Common myeloid progenitor, CD34-positive (primary cell): ENCODE measurements at regions not wholly inside any gene's neighbourhood (a gene's known extent, or its start where the extent isn't known, plus 50 kb on each side); places are given as distances from the start of the nearest gene placed in this dataset.

ENCODE experiments used
- CTCF ChIA-PET: fragments of 350-600 bp; sonication (Branson Sonifier 250); formaldehyde crosslinking; loops from one replicate; lab custom pipeline; 2021; ENCODE audit warnings: antibody characterized with exemption; lab: Charles Lee
- POLR2A ChIA-PET: fragments of 350-600 bp; sonication (Branson Sonifier 250); formaldehyde crosslinking; loops from one replicate; lab custom pipeline; 2021; ENCODE audit warnings: antibody characterized with exemption; lab: Charles Lee
- DNase-seq, 3 donors: peaks; one replicate each; pipeline versions ENCODE4 v3.0.0 to v3.0.0-alpha.2; 2013
- H3K27ac ChIP-seq, 2 experiments: 1 replicate in 1 of 2; 2 replicates in 1 of 2; pipeline ENCODE4 v1.7.0; 2013; ENCODE audit warnings: inconsistent platforms in 2 of 2, low read length in 2 of 2, mild to moderate bottlenecking in 2 of 2, low read depth in 1 of 2, moderate library complexity in 1 of 2; ENCODE audit not compliant: severe bottlenecking in 2 of 2, insufficient read depth in 1 of 2, poor library complexity in 1 of 2
- H3K27me3 ChIP-seq, 5 experiments: replicated peaks in 2 of 5; 1 replicate in 3 of 5; 2 replicates in 2 of 5; pipeline versions ENCODE4 v1.6.1 to v1.7.0; 2013; ENCODE audit warnings: low read length in 4 of 5, mild to moderate bottlenecking in 2 of 5, moderate library complexity in 2 of 5, inconsistent platforms in 1 of 5; ENCODE audit not compliant: insufficient read depth in 5 of 5, control insufficient read depth in 4 of 5
- H3K36me3 ChIP-seq, 4 experiments: 1 replicate in 2 of 4; 2 replicates in 2 of 4; pipeline versions ENCODE4 v1.6.1 to v1.7.0; 2013; ENCODE audit warnings: low read length in 3 of 4, control low read depth in 1 of 4, mild to moderate bottlenecking in 1 of 4; ENCODE audit not compliant: control insufficient read depth in 4 of 4, insufficient read depth in 4 of 4
- H3K4me1 ChIP-seq, 4 experiments: 1 replicate in 3 of 4; 2 replicates in 1 of 4; pipeline versions ENCODE4 v1.6.1 to v1.7.1; 2013; ENCODE audit warnings: low read length in 3 of 4, mild to moderate bottlenecking in 3 of 4, control low read depth in 1 of 4, inconsistent platforms in 1 of 4, moderate library complexity in 1 of 4; ENCODE audit not compliant: control insufficient read depth in 4 of 4, insufficient read depth in 4 of 4; ENCODE audit errors: control extremely low read depth in 1 of 4
- H3K4me3 ChIP-seq, 7 experiments: 1 replicate in 4 of 7; 2 replicates in 3 of 7; pipeline versions ENCODE4 v1.5.1 to v1.7.0; 2013; ENCODE audit warnings: mild to moderate bottlenecking in 7 of 7, low read length in 6 of 7, moderate library complexity in 6 of 7, inconsistent platforms in 2 of 7, low read depth in 2 of 7, control low read depth in 1 of 7; ENCODE audit not compliant: insufficient read depth in 4 of 7, control insufficient read depth in 1 of 7; ENCODE audit errors: extremely low read depth in 1 of 7
- H3K9me3 ChIP-seq, 5 experiments: 1 replicate in 4 of 5; 2 replicates in 1 of 5; pipeline versions ENCODE4 v1.6.1 to v1.7.1; 2013; ENCODE audit warnings: low read length in 4 of 5, mild to moderate bottlenecking in 2 of 5, inconsistent platforms in 1 of 5, low read depth in 1 of 5, moderate library complexity in 1 of 5; ENCODE audit not compliant: control insufficient read depth in 4 of 5, insufficient read depth in 2 of 5; ENCODE audit errors: control extremely low read depth in 1 of 5
- WGBS: methylation state at CpG from one replicate; pipeline ENCODE4 v1.1.5; 2013; ENCODE audit not compliant: insufficient coverage; 5-methylcytosine and 5-hydroxymethylcytosine counted together

DNA sequence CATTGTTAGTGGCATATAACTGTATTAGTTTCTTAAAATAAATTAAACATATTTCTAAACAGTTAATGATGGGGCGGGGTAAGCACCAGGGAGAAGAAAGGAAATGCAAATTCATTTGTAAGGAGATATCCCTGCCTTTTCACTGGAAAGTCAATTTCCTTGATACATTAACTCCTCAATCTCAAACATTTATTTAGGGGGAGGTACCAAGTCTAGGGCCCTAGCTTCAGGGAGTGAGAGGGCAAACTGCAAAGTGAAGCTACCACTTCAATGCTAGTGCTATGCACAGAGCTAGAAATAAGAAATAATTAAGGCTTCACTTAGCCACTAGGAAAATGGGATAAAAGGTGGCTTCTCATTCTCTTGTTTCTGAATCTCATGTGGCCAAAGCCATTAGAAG, 115.3 kb upstream of the FNDC3A start:
- H3K36me3 ChIP-seq, result no peaks in the 10 kb centered on the region
- H3K27ac ChIP-seq, result no peak overlapping the region
- no peaks in the 10 kb centered on the region for H3K27me3 ChIP-seq
- CTCF ChIA-PET, result interaction anchor here (0.7 to 1.4 kb wide), 3 partner anchors 19 to 38 kb away, joined by 3 to 4 read pairs (median 3); no protein-coding TSS in a partner anchor
- POLR2A ChIA-PET, result interaction anchor here (0.6 kb wide), 1 partner anchor 119 kb away, joined by 3 read pairs; no protein-coding TSS in a partner anchor
- H3K4me3 ChIP-seq, result no peak overlapping the region
- DNase-seq, result no peak
- no peaks in the 10 kb centered on the region for H3K9me3 ChIP-seq
- no CpG with 5 or more reads among the region's 1 CpG for WGBS
- peaks cover 10 to 46% (median 35%) of the 10 kb centered on the region in 4 experiments for H3K4me1 ChIP-seq

DNA sequence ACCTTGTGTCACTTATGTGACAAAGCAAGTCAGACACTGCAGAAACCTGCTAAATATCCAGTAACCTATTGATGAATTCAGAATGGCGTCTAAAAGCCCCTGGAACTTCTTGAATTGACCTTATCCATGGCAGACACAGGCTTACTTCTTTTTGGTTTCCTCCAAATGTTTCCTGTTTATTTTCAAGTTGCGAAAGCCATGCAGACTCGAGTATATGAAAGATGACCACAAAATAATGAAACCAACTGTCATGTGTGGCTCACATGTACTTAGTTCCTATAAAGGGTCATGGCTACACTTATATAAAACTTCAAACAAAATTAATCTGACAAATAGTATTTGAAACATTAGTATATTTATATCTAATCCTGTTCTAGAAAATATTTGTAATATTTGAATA, 113.1 kb upstream of the FNDC3A start:
- ChIA-PET CTCF (no interaction called here), POLR2A (no interaction called here)
- Histone ChIP-seq H3K9me3 (no peaks in the 10 kb centered on the region), H3K4me1 (peaks cover 10 to 51% (median 43%) of the 10 kb centered on the region in 4 experiments), H3K4me3 (peak overlapping the region in 2 of 7 experiments; percentile 9 to 20), H3K27me3 (no peaks in the 10 kb centered on the region), H3K36me3 (no peaks in the 10 kb centered on the region), H3K27ac (peak overlapping the region; percentile 58 to 75)
- WGBS, result 0% methylated on average over 1 of the region's 3 CpGs
- DNase-seq, result peak; percentile 89 to 98 (median 96)

DNA sequence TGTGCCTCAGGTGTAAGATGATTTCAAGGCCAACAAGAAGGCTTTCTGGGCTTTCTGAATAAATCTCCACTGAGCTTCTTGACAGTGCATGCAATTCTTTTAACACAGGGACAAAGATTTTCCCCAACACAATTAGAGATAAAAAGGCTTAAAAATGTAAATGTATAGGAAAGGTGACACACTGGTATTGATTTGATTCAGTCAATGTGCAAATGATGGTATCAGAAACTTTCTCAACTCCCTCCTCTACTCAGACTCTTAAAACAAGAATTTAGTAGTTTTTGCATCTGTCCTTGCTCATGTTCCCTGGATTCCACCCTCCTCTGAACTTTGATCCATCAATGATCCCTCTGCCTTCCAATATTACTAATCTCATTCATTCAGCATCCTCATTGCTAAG, 111.6 kb upstream of the FNDC3A start:
- no peak for DNase-seq
- H3K27ac ChIP-seq, result no peak overlapping the region
- no peaks in the 10 kb centered on the region for H3K27me3 ChIP-seq
- H3K4me1 ChIP-seq, result peaks cover 10 to 41% (median 33%) of the 10 kb centered on the region in 4 experiments
- no peaks in the 10 kb centered on the region for H3K36me3 ChIP-seq
- POLR2A ChIA-PET, result no interaction called here
- H3K4me3 ChIP-seq, result no peak overlapping the region
- H3K9me3 ChIP-seq, result peaks cover 0 to 5% (median 0%) of the 10 kb centered on the region in 5 experiments
- CTCF ChIA-PET, result no interaction called here

DNA sequence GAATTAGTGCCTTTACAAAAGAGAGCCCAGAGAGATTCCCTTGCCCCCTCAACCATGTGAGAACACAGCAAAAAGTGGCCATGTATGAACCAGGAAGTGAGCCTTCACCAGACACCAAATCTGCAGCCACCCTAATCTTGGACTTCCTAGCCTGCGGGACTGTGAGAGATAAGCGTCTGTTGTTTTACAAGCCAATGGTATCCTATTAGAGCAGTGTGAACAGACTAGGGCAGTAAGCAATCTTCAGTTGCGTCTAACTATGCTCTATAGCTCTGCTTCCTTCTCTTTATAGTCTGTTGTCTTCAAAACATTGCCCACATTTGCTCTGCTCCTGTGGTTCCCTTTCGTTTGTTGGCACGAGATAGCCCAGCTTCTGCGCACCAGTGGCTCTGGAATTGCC, 109.5 kb upstream of the FNDC3A start:
- peak; percentile 51 to 90 (median 75) for DNase-seq
- no peak overlapping the region for H3K4me3 ChIP-seq
- peaks cover 5 to 29% (median 20%) of the 10 kb centered on the region in 4 experiments for H3K4me1 ChIP-seq
- ChIA-PET CTCF (no interaction called here), POLR2A (interaction anchor here (1.0 to 1.1 kb wide), 2 partner anchors 17 to 110 kb away, joined by 3 read pairs; partner anchors contain the start of gene FNDC3A)
- peaks cover 0 to 5% (median 0%) of the 10 kb centered on the region in 5 experiments for H3K9me3 ChIP-seq
- 16% methylated on average over 4 of the region's 6 CpGs for WGBS
- H3K27ac ChIP-seq, result no peak overlapping the region
- H3K27me3 ChIP-seq, result no peaks in the 10 kb centered on the region
- no peaks in the 10 kb centered on the region for H3K36me3 ChIP-seq

DNA sequence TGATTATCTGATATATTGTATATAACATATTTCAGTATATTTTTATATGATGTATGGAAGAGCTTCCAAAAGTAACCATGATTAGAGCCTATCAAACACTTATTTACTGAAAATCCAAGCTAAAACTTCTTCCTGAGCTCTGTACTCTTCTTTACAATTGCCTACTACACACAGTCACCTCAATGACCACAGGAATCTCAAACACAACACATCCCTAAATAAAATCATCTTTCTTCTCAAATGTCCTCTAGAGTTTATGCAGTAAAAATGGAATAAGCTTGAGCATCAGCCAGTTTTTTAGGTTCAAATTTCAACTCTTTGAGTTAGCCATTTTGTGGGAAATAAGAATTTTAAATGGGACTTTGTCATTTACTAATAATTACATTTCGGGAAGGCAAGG, 102.6 kb upstream of the FNDC3A start:
- no CpG with 5 or more reads among the region's 1 CpG for WGBS
- ChIA-PET CTCF (interaction anchor here (0.7 to 1.4 kb wide), 2 partner anchors 11 to 23 kb away, joined by 3 read pairs; no protein-coding TSS in a partner anchor), POLR2A (interaction anchor here (0.5 to 0.8 kb wide), 2 partner anchors 10 to 120 kb away, joined by 3 to 4 read pairs; no protein-coding TSS in a partner anchor)
- Histone ChIP-seq H3K4me1 (peaks cover 0 to 26% (median 22%) of the 10 kb centered on the region in 4 experiments), H3K27ac (no peak overlapping the region), H3K27me3 (no peaks in the 10 kb centered on the region), H3K36me3 (no peaks in the 10 kb centered on the region), H3K9me3 (peaks cover 0 to 2% (median 0%) of the 10 kb centered on the region in 5 experiments), H3K4me3 (no peak overlapping the region)
- no peak for DNase-seq

DNA sequence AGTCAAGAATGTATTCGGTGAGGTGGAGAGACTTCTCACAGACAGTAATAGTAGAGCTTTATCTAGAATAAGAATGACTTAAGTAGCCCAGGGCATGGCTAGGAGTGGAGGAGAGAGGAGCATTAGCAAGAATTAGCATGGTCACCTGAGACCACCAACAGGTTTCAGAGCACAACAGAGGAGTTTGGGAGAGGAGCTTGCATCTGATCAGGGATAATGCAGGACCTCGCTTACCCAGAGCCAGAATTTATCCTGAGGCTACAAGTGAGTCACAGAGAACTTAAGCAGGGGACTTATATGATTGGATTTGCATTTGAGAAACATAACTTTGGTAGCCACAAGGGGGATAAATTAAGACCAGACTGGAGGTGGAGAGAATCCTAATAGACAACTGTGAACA, 102.1 kb upstream of the FNDC3A start:
- no peaks in the 10 kb centered on the region for H3K27me3 ChIP-seq
- no peaks in the 10 kb centered on the region for H3K36me3 ChIP-seq
- no peak overlapping the region for H3K4me3 ChIP-seq
- 100% methylated on average over 2 of the region's 2 CpGs for WGBS
- CTCF ChIA-PET, result interaction anchor here (0.7 to 1.4 kb wide), 3 partner anchors 10 to 23 kb away, joined by 3 read pairs; no protein-coding TSS in a partner anchor
- POLR2A ChIA-PET, result interaction anchor here (0.8 to 1.3 kb wide), 3 partner anchors 10 to 103 kb away, joined by 3 to 4 read pairs (median 3); partner anchors contain the start of gene FNDC3A
- no peaks in the 10 kb centered on the region for H3K9me3 ChIP-seq
- peaks cover 0 to 26% (median 22%) of the 10 kb centered on the region in 4 experiments for H3K4me1 ChIP-seq
- DNase-seq, result peak in 2 of 3 donors; percentile 31 to 36
- H3K27ac ChIP-seq, result no peak overlapping the region

DNA sequence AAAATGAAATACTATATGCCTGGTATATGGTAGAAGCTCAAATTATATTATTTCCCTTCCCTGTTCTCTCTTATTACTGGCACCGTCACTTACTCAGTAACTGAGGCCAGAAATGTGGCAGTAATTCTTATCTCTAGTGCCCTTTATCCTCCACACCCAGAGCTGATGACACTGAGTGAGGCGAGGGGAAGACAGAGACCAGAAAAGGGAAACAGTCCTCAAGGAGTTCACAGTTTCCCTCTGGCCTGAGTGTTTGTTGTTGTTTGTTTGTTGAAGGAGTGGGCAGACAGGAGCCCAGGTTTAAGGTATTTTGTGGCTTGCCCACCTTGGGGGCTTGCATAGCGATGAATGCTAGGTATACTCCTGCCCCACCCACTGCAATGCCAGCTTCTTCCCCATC, 101.5 kb upstream of the FNDC3A start:
- 80% methylated on average over 3 of the region's 3 CpGs for WGBS
- H3K36me3 ChIP-seq, result no peaks in the 10 kb centered on the region
- peaks cover 0 to 26% (median 22%) of the 10 kb centered on the region in 4 experiments for H3K4me1 ChIP-seq
- no peaks in the 10 kb centered on the region for H3K9me3 ChIP-seq
- no peak for DNase-seq
- no peak overlapping the region for H3K4me3 ChIP-seq
- no peaks in the 10 kb centered on the region for H3K27me3 ChIP-seq
- ChIA-PET POLR2A (interaction anchor here (0.7 to 1.3 kb wide), 3 partner anchors 73 to 270 kb away, joined by 3 to 4 read pairs (median 3); partner anchors contain the start of gene FNDC3A), CTCF (interaction anchor here (0.7 to 1.3 kb wide), 4 partner anchors 9 to 47 kb away, joined by 3 to 4 read pairs (median 4); no protein-coding TSS in a partner anchor)
- H3K27ac ChIP-seq, result no peak overlapping the region
